Endothelial cell of umbilical vein (primary cell): ENCODE measurements at regions not wholly inside any gene's neighbourhood (a gene's known extent, or its start where the extent isn't known, plus 50 kb on each side); places are given as distances from the start of the nearest gene placed in this dataset.

Experiments used
- BruUV-seq: library from RNA; stranded (reverse); fragments of 400-500 nt; replicated peaks from 2 replicates; lab custom pipeline; 2021; lab: Mats Ljungman, UMichigan
- CTCF ChIA-PET: fragments of 300-600, 350-600 bp; sonication (Branson Sonifier 250); formaldehyde crosslinking; loops from one replicate; lab custom pipeline; 2021; ENCODE audit warnings: antibody characterized with exemption, inconsistent platforms; lab: Charles Lee
- POLR2A ChIA-PET: fragments of 300-600, 350-600 bp; sonication (Branson Sonifier 250); formaldehyde crosslinking; loops from one replicate; lab custom pipeline; 2021; ENCODE audit warnings: antibody characterized with exemption, inconsistent platforms; lab: Charles Lee
- DNase-seq: peaks from one replicate; pipeline ENCODE4 v3.0.0-alpha.2; 2011; ENCODE audit warnings: low read depth, low spot score
- FAIRE-seq: peaks from 2 replicates; lab custom pipeline; 2011; peaks lifted over from hg19 to GRCh38; lab: Jason Lieb, UNC
- H2AFZ ChIP-seq: 2 replicates; pipeline ENCODE4 v1.6.0; 2012; ENCODE audit warnings: low read depth, low read length, control low read depth, inconsistent platforms
- H3K27ac ChIP-seq: 2 replicates; pipeline ENCODE4 v1.5.1; 2011; ENCODE audit warnings: low read depth, mild to moderate bottlenecking, control low read depth, low read length, moderate library complexity; ENCODE audit not compliant: insufficient read depth
- H3K27me3 ChIP-seq, 2 experiments: 2 replicates each; pipeline versions ENCODE4 v1.6.0 to v1.6.1; 2011; ENCODE audit warnings: low read length in 2 of 2, mixed read lengths in 1 of 2; ENCODE audit not compliant: control insufficient read depth in 2 of 2, insufficient read depth in 2 of 2
- H3K36me3 ChIP-seq, 2 experiments: 2 replicates in 1 of 2; 3 replicates in 1 of 2; pipeline ENCODE4 v1.5.1; 2011; ENCODE audit warnings: low read length in 2 of 2, mild to moderate bottlenecking in 1 of 2, moderate library complexity in 1 of 2; ENCODE audit not compliant: control insufficient read depth in 2 of 2, insufficient read depth in 2 of 2; ENCODE audit errors: extremely low read depth in 1 of 2
- H3K4me1 ChIP-seq: 3 replicates; pipeline ENCODE4 v1.5.1; 2011; ENCODE audit warnings: mild to moderate bottlenecking, low read length; ENCODE audit not compliant: control insufficient read depth, insufficient read depth; ENCODE audit errors: extremely low read depth
- H3K4me2 ChIP-seq: 2 replicates; pipeline ENCODE4 v1.6.1; 2011; ENCODE audit warnings: low read length, control low read depth, mixed read lengths; ENCODE audit not compliant: insufficient read depth
- H3K4me3 ChIP-seq, 3 experiments: fragments of 200-600 bp in 1 of 3; sonication (generic), shearing (Covaris generic) in 1 of 3; replicated peaks in 1 of 3; 2 replicates each; pipeline ENCODE4 v1.5.1; 2011 to 2016; ENCODE audit warnings: control low read depth in 3 of 3, low read length in 3 of 3, mild to moderate bottlenecking in 2 of 3, inconsistent platforms in 1 of 3, low read depth in 1 of 3, moderate library complexity in 1 of 3; ENCODE audit not compliant: insufficient read depth in 1 of 3
- H3K79me2 ChIP-seq: 2 replicates; pipeline ENCODE4 v1.6.0; 2012; ENCODE audit warnings: low read length, inconsistent platforms; ENCODE audit not compliant: control insufficient read depth, insufficient read depth
- H3K9ac ChIP-seq: replicated peaks from 2 replicates; pipeline ENCODE3; 2011; ENCODE audit warnings: low read length, control low read depth; ENCODE audit not compliant: insufficient read depth; ENCODE audit errors: extremely low read depth
- H3K9me1 ChIP-seq: replicated peaks from 3 replicates; pipeline ENCODE4 v1.6.0; 2011; ENCODE audit warnings: mild to moderate bottlenecking, low read length; ENCODE audit not compliant: control insufficient read depth, insufficient read depth; ENCODE audit errors: extremely low read depth
- H3K9me3 ChIP-seq: replicated peaks from 2 replicates; pipeline ENCODE4 v1.5.1; 2012; ENCODE audit warnings: low read length, inconsistent platforms; ENCODE audit not compliant: control insufficient read depth, insufficient read depth
- H4K20me1 ChIP-seq: replicated peaks from 2 replicates; pipeline ENCODE3; 2011; ENCODE audit warnings: mild to moderate bottlenecking, low read length; ENCODE audit not compliant: control insufficient read depth, insufficient read depth; ENCODE audit errors: extremely low read depth
- EZH2 ChIP-seq: IDR thresholded peaks from 2 replicates; pipeline ENCODE4 v1.6.1; 2012; ENCODE audit warnings: borderline replicate concordance, low read depth, mild to moderate bottlenecking, moderate library complexity, low read length, inconsistent platforms; ENCODE audit not compliant: severe bottlenecking
- FOS ChIP-seq: IDR thresholded peaks from 2 replicates; pipeline ENCODE4 v1.6.1; 2011; ENCODE audit warnings: mild to moderate bottlenecking, low read length, moderate library complexity, borderline replicate concordance; ENCODE audit not compliant: insufficient read depth
- GATA2 ChIP-seq: IDR thresholded peaks from 2 replicates; pipeline ENCODE4 v1.7.0; 2011; ENCODE audit warnings: low read depth, mild to moderate bottlenecking, moderate library complexity, mixed read lengths, low read length; ENCODE audit not compliant: insufficient read length, insufficient read depth
- JUN ChIP-seq: IDR thresholded peaks from 2 replicates; pipeline ENCODE4 v1.6.1; 2011; ENCODE audit warnings: borderline replicate concordance, low read depth; ENCODE audit not compliant: insufficient read length, insufficient read depth
- MYC ChIP-seq: IDR thresholded peaks from one replicate; pipeline ENCODE4 v1.6.1; 2011; ENCODE audit warnings: mild to moderate bottlenecking, low read depth, low read length
- POLR2A ChIP-seq: IDR thresholded peaks from 2 replicates; pipeline ENCODE4 v1.6.1; 2012; ENCODE audit warnings: low read depth, mild to moderate bottlenecking, control low read depth, low read length
- POLR2AphosphoS5 ChIP-seq: IDR thresholded peaks from 2 replicates; pipeline ENCODE4 v1.6.1; 2012; ENCODE audit warnings: low read depth, mild to moderate bottlenecking, control low read depth, low read length, moderate library complexity; ENCODE audit not compliant: insufficient read depth
- dilution Hi-C: fragments of 300-500 bp; cut with MboI; formaldehyde crosslinking; loops from one replicate; pipeline ENCODE4 v1.15.0; 2019; ENCODE audit warnings: low sequenced_read_pairs; ENCODE audit not compliant: extremely low pct_ligation_motif_present
- intact Hi-C: fragments of 100-400 bp; cut with micrococcal nuclease; formaldehyde crosslinking; loops from one replicate; pipeline ENCODE4 v1.10.0; 2022
- TF ChIP-seq, protein P1 (sequence below), 2 donors: IDR thresholded peaks; 1 replicate in 1 of 2; 2 replicates in 1 of 2; pipeline ENCODE4 v1.5.1; 2011; ENCODE audit warnings: low read length in 2 of 2, mild to moderate bottlenecking in 2 of 2, moderate library complexity in 2 of 2, control low read depth in 1 of 2, inconsistent platforms in 1 of 2, low read depth in 1 of 2; ENCODE audit not compliant: insufficient read depth in 1 of 2; ENCODE audit errors: extremely low read depth in 1 of 2
- TF ChIP-seq, protein P2 (sequence below): IDR thresholded peaks from 2 replicates; pipeline ENCODE4 v1.6.1; 2011; ENCODE audit not compliant: insufficient read depth, insufficient read length

- Histone ChIP-seq H3K4me2 (no peak overlapping the region), H3K9me3 (peaks cover 7% of the 10 kb centered on the region), H3K4me3 (no peak overlapping the region), H3K4me1 (no peaks in the 10 kb centered on the region), H3K79me2 (no peaks in the 10 kb centered on the region), H2AFZ (no peak overlapping the region), H3K9ac (no peak overlapping the region), H3K9me1 (no peaks in the 10 kb centered on the region), H3K36me3 (no peaks in the 10 kb centered on the region), H3K27ac (no peak overlapping the region), H3K27me3 (no peaks in the 10 kb centered on the region), H4K20me1 (no peaks in the 10 kb centered on the region)
- DNase-seq (no peak), FAIRE-seq (no peak)
- BruUV-seq: no TSS peak
- intact Hi-C loops (no loop called here), dilution Hi-C loops (no loop called here)
- ChIA-PET CTCF (no interaction called here), POLR2A (no interaction called here)
- TF ChIP-seq, protein P1, sequence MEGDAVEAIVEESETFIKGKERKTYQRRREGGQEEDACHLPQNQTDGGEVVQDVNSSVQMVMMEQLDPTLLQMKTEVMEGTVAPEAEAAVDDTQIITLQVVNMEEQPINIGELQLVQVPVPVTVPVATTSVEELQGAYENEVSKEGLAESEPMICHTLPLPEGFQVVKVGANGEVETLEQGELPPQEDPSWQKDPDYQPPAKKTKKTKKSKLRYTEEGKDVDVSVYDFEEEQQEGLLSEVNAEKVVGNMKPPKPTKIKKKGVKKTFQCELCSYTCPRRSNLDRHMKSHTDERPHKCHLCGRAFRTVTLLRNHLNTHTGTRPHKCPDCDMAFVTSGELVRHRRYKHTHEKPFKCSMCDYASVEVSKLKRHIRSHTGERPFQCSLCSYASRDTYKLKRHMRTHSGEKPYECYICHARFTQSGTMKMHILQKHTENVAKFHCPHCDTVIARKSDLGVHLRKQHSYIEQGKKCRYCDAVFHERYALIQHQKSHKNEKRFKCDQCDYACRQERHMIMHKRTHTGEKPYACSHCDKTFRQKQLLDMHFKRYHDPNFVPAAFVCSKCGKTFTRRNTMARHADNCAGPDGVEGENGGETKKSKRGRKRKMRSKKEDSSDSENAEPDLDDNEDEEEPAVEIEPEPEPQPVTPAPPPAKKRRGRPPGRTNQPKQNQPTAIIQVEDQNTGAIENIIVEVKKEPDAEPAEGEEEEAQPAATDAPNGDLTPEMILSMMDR (IDR thresholded peaks at IDR 0.05; ENCODE audit: extremely low read depth in 1 of 2, insufficient read depth in 1 of 2, low read depth in 1 of 2, low read length in 2 of 2): no peak
- TF ChIP-seq EZH2 (no peak), GATA2 (no peak), POLR2A (no peak), POLR2AphosphoS5 (no peak), JUN (no peak), FOS (no peak), MYC (no peak)
- TF ChIP-seq, protein P2, sequence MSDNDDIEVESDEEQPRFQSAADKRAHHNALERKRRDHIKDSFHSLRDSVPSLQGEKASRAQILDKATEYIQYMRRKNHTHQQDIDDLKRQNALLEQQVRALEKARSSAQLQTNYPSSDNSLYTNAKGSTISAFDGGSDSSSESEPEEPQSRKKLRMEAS: no peak
Measured at GRCh38 chr5:114727358-114727757, 365.5 kb downstream of the KCNN2 start.
